HEK293 (cell line): ENCODE measurements at regions not wholly inside any gene's neighbourhood (a gene's known extent, or its start where the extent isn't known, plus 50 kb on each side); places are given as distances from the start of the nearest gene placed in this dataset.

Experiments
- CTCF ChIA-PET: fragments of 350-600 bp; formaldehyde crosslinking; extraction: SDS; loops from one replicate; lab custom pipeline; 2021; ENCODE audit warnings: antibody characterized with exemption; lab: Yijun Ruan, JAX
- POLR2A ChIA-PET: fragments of 300-600 bp; formaldehyde crosslinking; extraction: SDS; loops from one replicate; lab custom pipeline; 2020; ENCODE audit warnings: antibody characterized with exemption, inconsistent platforms; lab: Yijun Ruan, JAX
- H3K27ac ChIP-seq: fragments of 200-500 bp; sonication (Bioruptor generic); 2 replicates; pipeline ENCODE4 v1.5.1; 2014; ENCODE audit warnings: low read depth, low read length, control low read depth, inconsistent platforms; ENCODE audit errors: extremely low read depth
- H3K36me3 ChIP-seq, 2 experiments: fragments of 200-500 bp in 1 of 2; sonication (Bioruptor generic) in 1 of 2; 1 replicate in 1 of 2; 2 replicates in 1 of 2; pipeline ENCODE4 v1.5.1; 2014 to 2017; ENCODE audit warnings: inconsistent platforms in 2 of 2, low read length in 2 of 2; ENCODE audit not compliant: control insufficient read depth in 2 of 2, insufficient read depth in 1 of 2
- H3K4me1 ChIP-seq: fragments of 200-500 bp; sonication (Bioruptor generic); 2 replicates; pipeline ENCODE4 v1.5.1; 2014; ENCODE audit warnings: mild to moderate bottlenecking, low read length, inconsistent platforms; ENCODE audit not compliant: control insufficient read depth, insufficient read depth
- H3K4me3 ChIP-seq: 2 replicates; pipeline ENCODE4 v1.5.1; 2011; ENCODE audit warnings: low read depth, mild to moderate bottlenecking, control low read depth, low read length, moderate library complexity
- H3K9me3 ChIP-seq: fragments of 200-500 bp; sonication (Bioruptor generic); 2 replicates; pipeline ENCODE4 v1.5.1; 2014; ENCODE audit warnings: low read depth, low read length, inconsistent platforms; ENCODE audit not compliant: control insufficient read depth, insufficient read depth
- HOXA7 ChIP-seq: sonication (generic); formaldehyde crosslinking; IDR thresholded peaks from 2 replicates; pipeline ENCODE4 v1.8.1; 2022; ENCODE audit warnings: missing genetic modification reagents, borderline replicate concordance
- OVOL3 ChIP-seq: fragments of 450-650 bp; formaldehyde crosslinking; IDR thresholded peaks from 2 replicates; pipeline ENCODE4 v1.5.1; 2016; ENCODE audit warnings: missing biosample characterization, missing genetic modification characterization
- TRIM28 ChIP-seq: IDR thresholded peaks from 2 replicates; pipeline ENCODE4 v1.6.1; 2011; ENCODE audit warnings: low read length, control low read depth, borderline replicate concordance
- ZBTB21 ChIP-seq: fragments of 450-650 bp; formaldehyde crosslinking; IDR thresholded peaks from 2 replicates; pipeline ENCODE4 v1.5.1; 2017; ENCODE audit warnings: missing biosample characterization, missing genetic modification characterization
- ZBTB7A ChIP-seq: fragments of 450-650 bp; formaldehyde crosslinking; IDR thresholded peaks from 2 replicates; pipeline ENCODE4 v1.5.1; 2016; ENCODE audit warnings: low read depth, missing biosample characterization, missing genetic modification characterization
- ZFP37 ChIP-seq: fragments of 450-650 bp; formaldehyde crosslinking; IDR thresholded peaks from 2 replicates; pipeline ENCODE4 v1.5.1; 2016; ENCODE audit warnings: missing biosample characterization, missing genetic modification characterization
- ZNF18 ChIP-seq: fragments of 450-650 bp; formaldehyde crosslinking; IDR thresholded peaks from 2 replicates; pipeline ENCODE4 v1.5.1; 2016; ENCODE audit warnings: missing biosample characterization, missing genetic modification characterization
- ZNF2 ChIP-seq: fragments of 450-650 bp; formaldehyde crosslinking; IDR thresholded peaks from 2 replicates; pipeline ENCODE4 v1.5.1; 2016; ENCODE audit warnings: missing biosample characterization, missing genetic modification characterization
- ZNF404 ChIP-seq: fragments of 450-650 bp; formaldehyde crosslinking; IDR thresholded peaks from 2 replicates; pipeline ENCODE4 v1.5.1; 2017; ENCODE audit warnings: missing biosample characterization, missing genetic modification characterization
- ZNF416 ChIP-seq: fragments of 450-650 bp; formaldehyde crosslinking; IDR thresholded peaks from 2 replicates; pipeline ENCODE4 v1.5.1; 2016; ENCODE audit warnings: missing biosample characterization, missing genetic modification characterization
- ZNF426 ChIP-seq: fragments of 450-650 bp; formaldehyde crosslinking; IDR thresholded peaks from 2 replicates; pipeline ENCODE4 v1.5.1; 2017; ENCODE audit warnings: missing biosample characterization, missing genetic modification characterization, mild to moderate bottlenecking, inconsistent platforms, moderate library complexity
- ZNF488 ChIP-seq: fragments of 450-650 bp; formaldehyde crosslinking; IDR thresholded peaks from 2 replicates; pipeline ENCODE4 v1.5.1; 2016; ENCODE audit warnings: missing biosample characterization, missing genetic modification characterization
- ZNF747 ChIP-seq: fragments of 450-650 bp; formaldehyde crosslinking; IDR thresholded peaks from 2 replicates; pipeline ENCODE4 v1.5.1; 2016; ENCODE audit warnings: missing biosample characterization, missing genetic modification characterization
- ZNF777 ChIP-seq: fragments of 450-650 bp; formaldehyde crosslinking; IDR thresholded peaks from 2 replicates; pipeline ENCODE4 v1.5.1; 2017; ENCODE audit warnings: missing biosample characterization, missing genetic modification characterization, borderline replicate concordance
- ZNF837 ChIP-seq: fragments of 450-650 bp; formaldehyde crosslinking; IDR thresholded peaks from 2 replicates; pipeline ENCODE4 v1.5.1; 2016; ENCODE audit warnings: missing biosample characterization, missing genetic modification characterization
- TF ChIP-seq, protein P1 (sequence below): fragments of 450-650 bp; formaldehyde crosslinking; IDR thresholded peaks from 2 replicates; pipeline ENCODE4 v1.5.1; 2016; ENCODE audit warnings: missing biosample characterization, missing genetic modification characterization
- TF ChIP-seq, protein P2 (sequence below): fragments of 450-650 bp; formaldehyde crosslinking; IDR thresholded peaks from 2 replicates; pipeline ENCODE4 v1.5.1; 2016; ENCODE audit warnings: missing biosample characterization, missing genetic modification characterization
- TF ChIP-seq, protein P3 (sequence below): fragments of 450-650 bp; formaldehyde crosslinking; IDR thresholded peaks from 2 replicates; pipeline ENCODE4 v1.5.1; 2016; ENCODE audit warnings: missing biosample characterization, missing genetic modification characterization

GRCh38 chr22:42217752-42218280 is 52.6 kb downstream of the TCF20 start:
- POLR2A ChIA-PET = no interaction called here

DNA sequence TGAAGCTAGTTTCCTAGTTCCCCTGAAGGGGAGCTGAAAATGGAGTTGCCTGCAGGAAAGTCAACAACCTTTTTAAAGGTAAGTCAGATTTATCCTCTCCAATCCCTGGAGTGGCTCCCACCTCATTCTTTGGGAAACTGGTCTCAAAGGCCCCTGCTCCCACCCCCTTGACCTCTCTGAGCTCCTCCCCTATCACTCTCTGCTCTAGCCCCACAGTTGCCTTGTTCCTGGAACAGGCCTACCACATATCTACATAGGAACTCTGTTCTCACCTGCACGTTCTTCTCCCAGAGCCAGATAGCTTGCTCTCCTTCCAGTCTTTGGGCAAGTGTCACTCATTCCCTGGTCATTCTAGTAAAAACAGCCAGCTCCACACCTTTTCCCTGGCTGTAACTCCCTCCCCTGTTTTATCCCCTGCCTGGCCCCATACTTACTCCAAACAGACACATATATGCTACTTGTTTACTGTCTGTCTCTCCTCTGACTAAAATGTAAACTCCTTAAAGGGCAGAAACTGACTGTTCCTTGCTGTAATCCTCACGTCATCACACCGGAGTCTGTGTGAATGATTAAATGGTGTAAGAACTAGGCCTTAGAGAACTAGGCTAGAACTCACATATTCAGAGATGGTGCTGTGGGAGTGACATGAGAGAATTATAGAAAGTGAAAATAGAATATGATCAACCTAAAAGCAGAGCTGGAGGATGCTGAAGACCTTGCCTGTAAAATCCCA is 53.3 kb downstream of the TCF20 start:
- Histone ChIP-seq H3K36me3 (peaks cover 7 to 31% of the 10 kb centered on the region in 2 experiments), H3K27ac (peak overlapping the region; percentile 28; the same call in 1 of the 2 replicates), H3K4me1 (peaks cover 6% of the 10 kb centered on the region; the same call in 1 of the 2 replicates), H3K9me3 (no peaks in the 10 kb centered on the region), H3K4me3 (no peak overlapping the region)
- TF ChIP-seq ZNF777 (no peak), ZNF416 (tag by site-specific recombination) (no peak), ZNF18 (tag by site-specific recombination) (no peak), ZNF747 (tag by site-specific recombination) (no peak)
- TF ChIP-seq, protein P1, sequence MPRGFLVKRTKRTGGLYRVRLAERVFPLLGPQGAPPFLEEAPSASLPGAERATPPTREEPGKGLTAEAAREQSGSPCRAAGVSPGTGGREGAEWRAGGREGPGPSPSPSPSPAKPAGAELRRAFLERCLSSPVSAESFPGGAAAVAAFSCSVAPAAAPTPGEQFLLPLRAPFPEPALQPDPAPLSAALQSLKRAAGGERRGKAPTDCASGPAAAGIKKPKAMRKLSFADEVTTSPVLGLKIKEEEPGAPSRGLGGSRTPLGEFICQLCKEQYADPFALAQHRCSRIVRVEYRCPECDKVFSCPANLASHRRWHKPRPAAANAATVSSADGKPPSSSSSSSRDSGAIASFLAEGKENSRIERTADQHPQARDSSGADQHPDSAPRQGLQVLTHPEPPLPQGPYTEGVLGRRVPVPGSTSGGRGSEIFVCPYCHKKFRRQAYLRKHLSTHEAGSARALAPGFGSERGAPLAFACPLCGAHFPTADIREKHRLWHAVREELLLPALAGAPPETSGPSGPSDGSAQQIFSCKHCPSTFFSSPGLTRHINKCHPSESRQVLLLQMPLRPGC (tag by site-specific recombination) = no peak
- ChIA-PET POLR2A (no interaction called here), CTCF (interaction anchor here (0.6 to 1.8 kb wide), 9 partner anchors 11 to 221 kb away, joined by 3 to 5 read pairs (median 3); no protein-coding TSS in a partner anchor)

More at GRCh38 chr22:42217752-42218280, 52.6 kb downstream of the TCF20 start:
- H3K36me3 ChIP-seq = peaks cover 7 to 25% of the 10 kb centered on the region in 2 experiments
- H3K9me3 ChIP-seq = no peaks in the 10 kb centered on the region
- no peak overlapping the region for H3K27ac ChIP-seq
- CTCF ChIA-PET = interaction anchor here (0.6 to 1.8 kb wide), 8 partner anchors 10 to 220 kb away, joined by 3 to 5 read pairs (median 4); no protein-coding TSS in a partner anchor
- TF ChIP-seq ZNF426 (tag by site-specific recombination) (no peak), HOXA7 (no peak), OVOL3 (no peak), TRIM28 (no peak), ZNF837 (tag by site-specific recombination) (no peak), ZNF2 (tag by site-specific recombination) (no peak), ZNF488 (tag by site-specific recombination) (no peak), ZBTB7A (tag by site-specific recombination) (no peak), ZFP37 (no peak), ZBTB21 (no peak), ZNF404 (tag by site-specific recombination) (no peak)
- TF ChIP-seq, protein P2, sequence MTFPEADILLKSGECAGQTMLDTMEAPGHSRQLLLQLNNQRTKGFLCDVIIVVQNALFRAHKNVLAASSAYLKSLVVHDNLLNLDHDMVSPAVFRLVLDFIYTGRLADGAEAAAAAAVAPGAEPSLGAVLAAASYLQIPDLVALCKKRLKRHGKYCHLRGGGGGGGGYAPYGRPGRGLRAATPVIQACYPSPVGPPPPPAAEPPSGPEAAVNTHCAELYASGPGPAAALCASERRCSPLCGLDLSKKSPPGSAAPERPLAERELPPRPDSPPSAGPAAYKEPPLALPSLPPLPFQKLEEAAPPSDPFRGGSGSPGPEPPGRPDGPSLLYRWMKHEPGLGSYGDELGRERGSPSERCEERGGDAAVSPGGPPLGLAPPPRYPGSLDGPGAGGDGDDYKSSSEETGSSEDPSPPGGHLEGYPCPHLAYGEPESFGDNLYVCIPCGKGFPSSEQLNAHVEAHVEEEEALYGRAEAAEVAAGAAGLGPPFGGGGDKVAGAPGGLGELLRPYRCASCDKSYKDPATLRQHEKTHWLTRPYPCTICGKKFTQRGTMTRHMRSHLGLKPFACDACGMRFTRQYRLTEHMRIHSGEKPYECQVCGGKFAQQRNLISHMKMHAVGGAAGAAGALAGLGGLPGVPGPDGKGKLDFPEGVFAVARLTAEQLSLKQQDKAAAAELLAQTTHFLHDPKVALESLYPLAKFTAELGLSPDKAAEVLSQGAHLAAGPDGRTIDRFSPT = no peak
- TF ChIP-seq, protein P3, sequence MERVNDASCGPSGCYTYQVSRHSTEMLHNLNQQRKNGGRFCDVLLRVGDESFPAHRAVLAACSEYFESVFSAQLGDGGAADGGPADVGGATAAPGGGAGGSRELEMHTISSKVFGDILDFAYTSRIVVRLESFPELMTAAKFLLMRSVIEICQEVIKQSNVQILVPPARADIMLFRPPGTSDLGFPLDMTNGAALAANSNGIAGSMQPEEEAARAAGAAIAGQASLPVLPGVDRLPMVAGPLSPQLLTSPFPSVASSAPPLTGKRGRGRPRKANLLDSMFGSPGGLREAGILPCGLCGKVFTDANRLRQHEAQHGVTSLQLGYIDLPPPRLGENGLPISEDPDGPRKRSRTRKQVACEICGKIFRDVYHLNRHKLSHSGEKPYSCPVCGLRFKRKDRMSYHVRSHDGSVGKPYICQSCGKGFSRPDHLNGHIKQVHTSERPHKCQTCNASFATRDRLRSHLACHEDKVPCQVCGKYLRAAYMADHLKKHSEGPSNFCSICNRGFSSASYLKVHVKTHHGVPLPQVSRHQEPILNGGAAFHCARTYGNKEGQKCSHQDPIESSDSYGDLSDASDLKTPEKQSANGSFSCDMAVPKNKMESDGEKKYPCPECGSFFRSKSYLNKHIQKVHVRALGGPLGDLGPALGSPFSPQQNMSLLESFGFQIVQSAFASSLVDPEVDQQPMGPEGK (tag by site-specific recombination) = no peak
- TF ChIP-seq, all 188 proteins: peak for 0
- Histone ChIP-seq H3K4me1 (peaks cover 6% of the 10 kb centered on the region; the same call in 1 of the 2 replicates), H3K4me3 (no peak overlapping the region)
